ENCODE measurements at regions not wholly inside any gene's neighbourhood (a gene's known extent, or its start where the extent isn't known, plus 50 kb on each side); places are given as distances from the start of the nearest gene placed in this dataset.

GRCh38 chr18:76771192-76771799 lies 51.1 kb upstream of the ZNF236 start:
- no peak for DNase-seq (ENCODE audit: low read depth)

GRCh38 chr18:76767954-76768353 lies 54.4 kb upstream of the ZNF236 start:
- DNase-seq (ENCODE audit: low read depth) = no peak

- no peak for DNase-seq (ENCODE audit: low read depth)
These were observed 55.9 kb upstream of the ZNF236 start for GRCh38 chr18:76766429-76766828.

- no peak for DNase-seq (ENCODE audit: low read depth)
These were observed 56.7 kb upstream of the ZNF236 start for GRCh38 chr18:76765649-76766048.

- no peak for DNase-seq (ENCODE audit: low read depth)
These were observed 58.0 kb upstream of the ZNF236 start for GRCh38 chr18:76764291-76764901.

GRCh38 chr18:76759056-76759455 lies 63.3 kb upstream of the ZNF236 start:
- DNase-seq (ENCODE audit: low read depth) = no peak

- no peak for DNase-seq (ENCODE audit: low read depth)
These were observed 64.4 kb upstream of the ZNF236 start for GRCh38 chr18:76757925-76758324.

GRCh38 chr18:76757335-76757734 lies 65.0 kb upstream of the ZNF236 start:
- no peak for DNase-seq (ENCODE audit: low read depth)

- no peak for DNase-seq (ENCODE audit: low read depth)
These were observed 65.7 kb upstream of the ZNF236 start for GRCh38 chr18:76756531-76757253.

- DNase-seq (ENCODE audit: low read depth) = no peak
These were observed 68.0 kb upstream of the ZNF236 start for GRCh38 chr18:76754351-76754750.

GRCh38 chr18:76752400-76752799 lies 70.0 kb upstream of the ZNF236 start:
- no peak for DNase-seq (ENCODE audit: low read depth)

- no peak for DNase-seq (ENCODE audit: low read depth)
These were observed 71.2 kb upstream of the ZNF236 start for GRCh38 chr18:76750917-76751890.

GRCh38 chr18:76750269-76750668 lies 72.1 kb upstream of the ZNF236 start:
- no peak for DNase-seq (ENCODE audit: low read depth)

GRCh38 chr18:76747676-76748075 lies 74.7 kb upstream of the ZNF236 start:
- DNase-seq (ENCODE audit: low read depth) = no peak

- DNase-seq (ENCODE audit: low read depth) = no peak
These were observed 81.0 kb upstream of the ZNF236 start for GRCh38 chr18:76741346-76741745.

GRCh38 chr18:76736309-76736708 lies 86.0 kb upstream of the ZNF236 start:
- no peak for DNase-seq (ENCODE audit: low read depth)

- DNase-seq (ENCODE audit: low read depth) = no peak
These were observed 91.5 kb upstream of the ZNF236 start for GRCh38 chr18:76730901-76731300.

- no peak for DNase-seq (ENCODE audit: low read depth)
These were observed 94.8 kb upstream of the ZNF236 start for GRCh38 chr18:76727589-76727988.

- DNase-seq (ENCODE audit: low read depth) = no peak
These were observed 96.9 kb upstream of the ZNF236 start for GRCh38 chr18:76725445-76725844.

- DNase-seq (ENCODE audit: low read depth) = no peak
These were observed 99.9 kb upstream of the ZNF236 start for GRCh38 chr18:76722224-76723061.

GRCh38 chr18:76721207-76721996 lies 101.0 kb upstream of the ZNF236 start:
- no peak for DNase-seq (ENCODE audit: low read depth)

Measured in HS-5 (cell line).